ENCODE measurements at regions not wholly inside any gene's neighbourhood (a gene's known extent, or its start where the extent isn't known, plus 50 kb on each side); places are given as distances from the start of the nearest gene placed in this dataset.

- intact Hi-C loops (cut with DNase I): no loop called here
- Histone ChIP-seq H3K4me3 (replicated peaks in 1 of 3) (no peak overlapping the region), H3K36me3 (no peaks in the 10 kb centered on the region), H3K4me1 (no peaks in the 10 kb centered on the region), H3K27me3 (no peaks in the 10 kb centered on the region), H3K27ac (no peak overlapping the region), H3K9me3 (no peaks in the 10 kb centered on the region)
- no peak for DNase-seq
- 33 to 46% methylated on average over 7 of the region's 7 CpGs for WGBS, 2 donors
- TF ChIP-seq CTCF (IDR thresholded peaks at IDR 0.05): no peak
- TF ChIP-seq POLR2A (IDR thresholded peaks at IDR 0.05): no peak
Observed at GRCh38 chr10:120342115-120342714, 114.8 kb upstream of the PLPP4 start.

GRCh38 chr10:120345186-120345585 lies 111.8 kb upstream of the PLPP4 start:
- H3K27me3 ChIP-seq: no peaks in the 10 kb centered on the region
- no peaks in the 10 kb centered on the region for H3K36me3 ChIP-seq
- intact Hi-C loops (cut with DNase I): no loop called here
- no peaks in the 10 kb centered on the region for H3K4me1 ChIP-seq
- H3K9me3 ChIP-seq: no peaks in the 10 kb centered on the region
- TF ChIP-seq CTCF (IDR thresholded peaks at IDR 0.05): no peak
- TF ChIP-seq POLR2A (IDR thresholded peaks at IDR 0.05): no peak
- no peak for DNase-seq
- no peak overlapping the region for H3K27ac ChIP-seq
- 76 to 84% methylated on average over 2 of the region's 2 CpGs for WGBS, 2 donors
- no peak overlapping the region for H3K4me3 ChIP-seq (replicated peaks in 1 of 3)

- intact Hi-C loops (cut with DNase I): no loop called here
- Histone ChIP-seq H3K36me3 (no peaks in the 10 kb centered on the region), H3K27ac (no peak overlapping the region), H3K9me3 (no peaks in the 10 kb centered on the region), H3K4me1 (no peaks in the 10 kb centered on the region), H3K27me3 (no peaks in the 10 kb centered on the region), H3K4me3 (replicated peaks in 1 of 3) (no peak overlapping the region)
- 39 to 72% methylated on average over 3 of the region's 3 CpGs for WGBS, 2 donors
- no peak for DNase-seq
- TF ChIP-seq POLR2A (IDR thresholded peaks at IDR 0.05) (no peak), CTCF (IDR thresholded peaks at IDR 0.05) (no peak)
Observed at GRCh38 chr10:120347644-120348043, 109.4 kb upstream of the PLPP4 start.

GRCh38 chr10:120349069-120349468 lies 108.0 kb upstream of the PLPP4 start:
- WGBS, 2 donors: 92 to 98% methylated on average over 3 of the region's 3 CpGs
- H3K27ac ChIP-seq: no peak overlapping the region
- no peaks in the 10 kb centered on the region for H3K27me3 ChIP-seq
- TF ChIP-seq CTCF (IDR thresholded peaks at IDR 0.05): no peak
- TF ChIP-seq POLR2A (IDR thresholded peaks at IDR 0.05): no peak
- no peaks in the 10 kb centered on the region for H3K9me3 ChIP-seq
- no peak overlapping the region for H3K4me3 ChIP-seq (replicated peaks in 1 of 3)
- H3K36me3 ChIP-seq: no peaks in the 10 kb centered on the region
- intact Hi-C loops (cut with DNase I): no loop called here
- no peaks in the 10 kb centered on the region for H3K4me1 ChIP-seq
- DNase-seq: no peak

- no peaks in the 10 kb centered on the region for H3K27me3 ChIP-seq
- intact Hi-C loops (cut with DNase I): no loop called here
- H3K9me3 ChIP-seq: no peaks in the 10 kb centered on the region
- no peak for TF ChIP-seq CTCF (IDR thresholded peaks at IDR 0.05)
- no peak for TF ChIP-seq POLR2A (IDR thresholded peaks at IDR 0.05)
- H3K4me3 ChIP-seq (replicated peaks in 1 of 3): no peak overlapping the region
- 88 to 91% methylated on average over 2 of the region's 2 CpGs for WGBS, 2 donors
- H3K27ac ChIP-seq: no peak overlapping the region
- DNase-seq: no peak
- no peaks in the 10 kb centered on the region for H3K4me1 ChIP-seq
- H3K36me3 ChIP-seq: no peaks in the 10 kb centered on the region
Observed at GRCh38 chr10:120355425-120355824, 101.6 kb upstream of the PLPP4 start.

All from thyroid gland (tissue), 4 donors.